GM23338 (cell line): ENCODE measurements at regions not wholly inside any gene's neighbourhood (a gene's known extent, or its start where the extent isn't known, plus 50 kb on each side); places are given as distances from the start of the nearest gene placed in this dataset.

Experiments used
- ATAC-seq: fragments of 200-7000 bp; cut with Tn5 transposase; 3 replicates; pipeline ENCODE4 v1.9.1; 2020
- DNase-seq: peaks from one replicate; pipeline ENCODE4 v3.0.0-alpha.2; 2015; ENCODE audit warnings: low spot score
- H2AFZ ChIP-seq: fragments of 200-600 bp; sonication (generic); 2 replicates; pipeline ENCODE4 v1.8.0; 2016; ENCODE audit warnings: antibody characterized with exemption, mild to moderate bottlenecking, moderate library complexity
- H3F3A ChIP-seq: fragments of 200-600 bp; sonication (generic); replicated peaks from 2 replicates; pipeline ENCODE4 v1.8.0; 2017; ENCODE audit warnings: antibody characterized with exemption, mixed run types, low read depth
- H3K27ac ChIP-seq: fragments of 200-600 bp; sonication (generic); 2 replicates; pipeline ENCODE4 v1.6.1; 2016; ENCODE audit warnings: low read depth
- H3K27me3 ChIP-seq: fragments of 200-600 bp; sonication (generic); 2 replicates; pipeline ENCODE4 v1.8.0; 2016; ENCODE audit warnings: mild to moderate bottlenecking, mixed run types, moderate library complexity; ENCODE audit not compliant: insufficient read depth
- H3K36me3 ChIP-seq: fragments of 200-600 bp; sonication (generic); 2 replicates; pipeline ENCODE4 v1.8.0; 2016; ENCODE audit warnings: mild to moderate bottlenecking; ENCODE audit not compliant: insufficient read depth
- H3K4me1 ChIP-seq: fragments of 200-600 bp; sonication (generic); 2 replicates; pipeline ENCODE4 v1.8.0; 2016; ENCODE audit warnings: mild to moderate bottlenecking, moderate library complexity; ENCODE audit not compliant: insufficient read depth
- H3K4me2 ChIP-seq: fragments of 200-600 bp; sonication (generic); 2 replicates; pipeline ENCODE4 v1.7.1; 2017; ENCODE audit warnings: mixed run types
- H3K4me3 ChIP-seq: fragments of 200-600 bp; sonication (generic); 2 replicates; pipeline ENCODE4 v1.6.1; 2016; ENCODE audit warnings: mixed run types
- H3K79me2 ChIP-seq: fragments of 200-600 bp; sonication (generic); replicated peaks from 2 replicates; pipeline ENCODE4 v1.8.0; 2017; ENCODE audit warnings: mild to moderate bottlenecking; ENCODE audit not compliant: insufficient read depth
- H3K9me2 ChIP-seq: fragments of 200-600 bp; sonication (generic); 2 replicates; pipeline ENCODE4 v1.8.0; 2017; ENCODE audit not compliant: insufficient read depth
- H4K20me1 ChIP-seq: fragments of 200-600 bp; sonication (generic); replicated peaks from 2 replicates; pipeline ENCODE4 v1.8.0; 2017; ENCODE audit warnings: mild to moderate bottlenecking; ENCODE audit not compliant: insufficient read depth
- H3K27ac Mint-ChIP-seq: 2 replicates; pipeline ENCODE4 v1.8.0; 2020; ENCODE audit warnings: inconsistent platforms, mild to moderate bottlenecking, moderate library complexity, mixed read lengths
- H3K27me3 Mint-ChIP-seq: 3 replicates; pipeline ENCODE4 v1.8.0; 2022; ENCODE audit warnings: low read depth, mild to moderate bottlenecking, moderate library complexity, mixed read lengths, inconsistent platforms; ENCODE audit not compliant: insufficient read depth, poor library complexity
- H3K36me3 Mint-ChIP-seq: 3 replicates; pipeline ENCODE4 v1.8.0; 2021; ENCODE audit warnings: low read depth, mild to moderate bottlenecking, inconsistent platforms, moderate library complexity, mixed read lengths
- H3K4me1 Mint-ChIP-seq: 3 replicates; pipeline ENCODE4 v1.8.0; 2020; ENCODE audit warnings: mild to moderate bottlenecking, inconsistent platforms, mixed read lengths
- H3K4me3 Mint-ChIP-seq: 3 replicates; pipeline ENCODE4 v1.8.0; 2021; ENCODE audit warnings: moderate library complexity, mild to moderate bottlenecking, inconsistent platforms, mixed read lengths
- H3K9me3 Mint-ChIP-seq: 3 replicates; pipeline ENCODE4 v1.8.0; 2020; ENCODE audit warnings: moderate library complexity, mild to moderate bottlenecking, inconsistent platforms, mixed read lengths
- CREB1 ChIP-seq: fragments of 250-450 bp; sonication (Bioruptor Pico); IDR thresholded peaks from 2 replicates; pipeline ENCODE4 v1.5.0; 2020; ENCODE audit warnings: low read depth, mild to moderate bottlenecking, moderate library complexity
- EZH2 ChIP-seq: fragments of 200-600 bp; sonication (generic); IDR thresholded peaks from one replicate; pipeline ENCODE4 v1.8.0; 2017; ENCODE audit warnings: antibody characterized with exemption, mild to moderate bottlenecking, low read depth; ENCODE audit not compliant: unreplicated experiment
- EZH2phosphoT487 ChIP-seq: fragments of 200-600 bp; sonication (generic); IDR thresholded peaks from one replicate; pipeline ENCODE4 v1.8.1; 2018; ENCODE audit warnings: antibody characterized with exemption; ENCODE audit not compliant: unreplicated experiment
- JUNB ChIP-seq: IDR thresholded peaks from one replicate; pipeline ENCODE4 v1.6.1; 2016; ENCODE audit warnings: antibody characterized with exemption; ENCODE audit not compliant: unreplicated experiment
- NANOG ChIP-seq: IDR thresholded peaks from 2 replicates; pipeline ENCODE4 v1.6.1; 2016; ENCODE audit warnings: antibody characterized with exemption, borderline replicate concordance
- POLR2AphosphoS5 ChIP-seq: IDR thresholded peaks from 2 replicates; pipeline ENCODE4 v1.6.1; 2016; ENCODE audit warnings: antibody characterized with exemption, low read depth
- STAT1 ChIP-seq: IDR thresholded peaks from one replicate; pipeline ENCODE4 v1.6.1; 2016; ENCODE audit warnings: antibody characterized with exemption; ENCODE audit not compliant: unreplicated experiment
- ZNF114 ChIP-seq: fragments of 250-450 bp; sonication (Bioruptor Pico); IDR thresholded peaks from 2 replicates; pipeline ENCODE4 v1.5.0; 2020; ENCODE audit warnings: mild to moderate bottlenecking, moderate library complexity
- ZNF331 ChIP-seq: fragments of 250-450 bp; sonication (Bioruptor Pico); IDR thresholded peaks from 2 replicates; pipeline ENCODE4 v1.5.0; 2020; ENCODE audit warnings: low read depth, mild to moderate bottlenecking, moderate library complexity
- TF ChIP-seq, protein P1 (sequence below): IDR thresholded peaks from one replicate; pipeline ENCODE4 v1.6.1; 2018; ENCODE audit warnings: antibody characterized with exemption; ENCODE audit not compliant: unreplicated experiment
- TF ChIP-seq, protein P2 (sequence below), 2 experiments: fragments of 200-600 bp in 1 of 2; sonication (generic) in 1 of 2; conservative IDR thresholded peaks; 2 replicates each; pipeline versions ENCODE4 v1.5.1 to v1.6.1; 2016 to 2017; ENCODE audit warnings: antibody characterized with exemption in 2 of 2, low read depth in 2 of 2, mild to moderate bottlenecking in 2 of 2, moderate library complexity in 1 of 2
- TF ChIP-seq, protein P3 (sequence below): IDR thresholded peaks from 2 replicates; pipeline ENCODE4 v1.6.1; 2016; ENCODE audit warnings: antibody characterized with exemption
- TF ChIP-seq, protein P4 (sequence below): fragments of 250-450 bp; sonication (Bioruptor Pico); IDR thresholded peaks from 2 replicates; pipeline ENCODE4 v1.5.0; 2020; ENCODE audit warnings: mild to moderate bottlenecking, moderate library complexity

DNA sequence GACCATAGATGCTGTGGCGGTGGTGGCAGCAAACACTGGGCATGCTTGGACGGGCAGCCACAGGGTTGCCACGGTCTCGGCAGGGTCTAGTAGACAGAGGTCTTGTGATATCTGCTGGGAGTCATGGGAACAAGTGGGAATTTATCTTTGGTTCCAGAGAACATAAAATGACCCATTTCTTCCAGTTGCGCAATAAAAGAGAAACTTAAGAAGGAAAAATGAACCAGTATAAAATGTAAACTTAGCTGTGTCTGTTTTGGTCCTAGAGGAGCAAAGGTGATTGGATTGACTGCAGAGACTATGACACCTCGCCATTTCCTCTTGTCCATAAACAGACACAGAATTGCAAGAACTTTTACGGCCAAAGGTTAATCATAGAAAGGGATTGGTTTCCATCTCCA lies 132.6 kb upstream of the RBBP8 start:
- H2AFZ ChIP-seq: no peak overlapping the region
- H3K36me3 Mint-ChIP-seq: no peaks in the 10 kb centered on the region

More for the DNA sequence above, 132.6 kb upstream of the RBBP8 start:
- Histone ChIP-seq H4K20me1 (no peaks in the 10 kb centered on the region), H3K4me3 (no peak overlapping the region), H3K79me2 (no peaks in the 10 kb centered on the region), H3F3A (no peaks in the 10 kb centered on the region), H3K27ac (no peak overlapping the region), H3K4me1 (0 out of 2 replicates have a peak, but pooled peaks cover 3% of the 10 kb centered on the region), H3K9me2 (peaks cover 3% of the 10 kb centered on the region; the same call in 1 of the 2 replicates), H3K36me3 (no peaks in the 10 kb centered on the region), H3K4me2 (no peak overlapping the region), H3K27me3 (no peaks in the 10 kb centered on the region)
- Mint-ChIP-seq H3K4me3 (no peak overlapping the region), H3K9me3 (no peaks in the 10 kb centered on the region), H3K27ac (no peak overlapping the region), H3K4me1 (peaks cover 4% of the 10 kb centered on the region; the same call in 1 of the 3 replicates), H3K27me3 (no peaks in the 10 kb centered on the region)
- no peak for DNase-seq
- ATAC-seq: no peak
- TF ChIP-seq, protein P1, sequence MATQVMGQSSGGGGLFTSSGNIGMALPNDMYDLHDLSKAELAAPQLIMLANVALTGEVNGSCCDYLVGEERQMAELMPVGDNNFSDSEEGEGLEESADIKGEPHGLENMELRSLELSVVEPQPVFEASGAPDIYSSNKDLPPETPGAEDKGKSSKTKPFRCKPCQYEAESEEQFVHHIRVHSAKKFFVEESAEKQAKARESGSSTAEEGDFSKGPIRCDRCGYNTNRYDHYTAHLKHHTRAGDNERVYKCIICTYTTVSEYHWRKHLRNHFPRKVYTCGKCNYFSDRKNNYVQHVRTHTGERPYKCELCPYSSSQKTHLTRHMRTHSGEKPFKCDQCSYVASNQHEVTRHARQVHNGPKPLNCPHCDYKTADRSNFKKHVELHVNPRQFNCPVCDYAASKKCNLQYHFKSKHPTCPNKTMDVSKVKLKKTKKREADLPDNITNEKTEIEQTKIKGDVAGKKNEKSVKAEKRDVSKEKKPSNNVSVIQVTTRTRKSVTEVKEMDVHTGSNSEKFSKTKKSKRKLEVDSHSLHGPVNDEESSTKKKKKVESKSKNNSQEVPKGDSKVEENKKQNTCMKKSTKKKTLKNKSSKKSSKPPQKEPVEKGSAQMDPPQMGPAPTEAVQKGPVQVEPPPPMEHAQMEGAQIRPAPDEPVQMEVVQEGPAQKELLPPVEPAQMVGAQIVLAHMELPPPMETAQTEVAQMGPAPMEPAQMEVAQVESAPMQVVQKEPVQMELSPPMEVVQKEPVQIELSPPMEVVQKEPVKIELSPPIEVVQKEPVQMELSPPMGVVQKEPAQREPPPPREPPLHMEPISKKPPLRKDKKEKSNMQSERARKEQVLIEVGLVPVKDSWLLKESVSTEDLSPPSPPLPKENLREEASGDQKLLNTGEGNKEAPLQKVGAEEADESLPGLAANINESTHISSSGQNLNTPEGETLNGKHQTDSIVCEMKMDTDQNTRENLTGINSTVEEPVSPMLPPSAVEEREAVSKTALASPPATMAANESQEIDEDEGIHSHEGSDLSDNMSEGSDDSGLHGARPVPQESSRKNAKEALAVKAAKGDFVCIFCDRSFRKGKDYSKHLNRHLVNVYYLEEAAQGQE: no peak
- TF ChIP-seq JUNB (no peak), ZNF331 (CRISPR knock-in tag) (no peak), NANOG (no peak), EZH2 (no peak), EZH2phosphoT487 (no peak), POLR2AphosphoS5 (no peak), ZNF114 (CRISPR knock-in tag) (no peak), STAT1 (no peak), CREB1 (CRISPR knock-in tag) (no peak)
- TF ChIP-seq, protein P2, sequence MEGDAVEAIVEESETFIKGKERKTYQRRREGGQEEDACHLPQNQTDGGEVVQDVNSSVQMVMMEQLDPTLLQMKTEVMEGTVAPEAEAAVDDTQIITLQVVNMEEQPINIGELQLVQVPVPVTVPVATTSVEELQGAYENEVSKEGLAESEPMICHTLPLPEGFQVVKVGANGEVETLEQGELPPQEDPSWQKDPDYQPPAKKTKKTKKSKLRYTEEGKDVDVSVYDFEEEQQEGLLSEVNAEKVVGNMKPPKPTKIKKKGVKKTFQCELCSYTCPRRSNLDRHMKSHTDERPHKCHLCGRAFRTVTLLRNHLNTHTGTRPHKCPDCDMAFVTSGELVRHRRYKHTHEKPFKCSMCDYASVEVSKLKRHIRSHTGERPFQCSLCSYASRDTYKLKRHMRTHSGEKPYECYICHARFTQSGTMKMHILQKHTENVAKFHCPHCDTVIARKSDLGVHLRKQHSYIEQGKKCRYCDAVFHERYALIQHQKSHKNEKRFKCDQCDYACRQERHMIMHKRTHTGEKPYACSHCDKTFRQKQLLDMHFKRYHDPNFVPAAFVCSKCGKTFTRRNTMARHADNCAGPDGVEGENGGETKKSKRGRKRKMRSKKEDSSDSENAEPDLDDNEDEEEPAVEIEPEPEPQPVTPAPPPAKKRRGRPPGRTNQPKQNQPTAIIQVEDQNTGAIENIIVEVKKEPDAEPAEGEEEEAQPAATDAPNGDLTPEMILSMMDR (conservative IDR thresholded peaks at IDR 0.05; ENCODE audit: low read depth in 2 of 2): no peak
- TF ChIP-seq, protein P3, sequence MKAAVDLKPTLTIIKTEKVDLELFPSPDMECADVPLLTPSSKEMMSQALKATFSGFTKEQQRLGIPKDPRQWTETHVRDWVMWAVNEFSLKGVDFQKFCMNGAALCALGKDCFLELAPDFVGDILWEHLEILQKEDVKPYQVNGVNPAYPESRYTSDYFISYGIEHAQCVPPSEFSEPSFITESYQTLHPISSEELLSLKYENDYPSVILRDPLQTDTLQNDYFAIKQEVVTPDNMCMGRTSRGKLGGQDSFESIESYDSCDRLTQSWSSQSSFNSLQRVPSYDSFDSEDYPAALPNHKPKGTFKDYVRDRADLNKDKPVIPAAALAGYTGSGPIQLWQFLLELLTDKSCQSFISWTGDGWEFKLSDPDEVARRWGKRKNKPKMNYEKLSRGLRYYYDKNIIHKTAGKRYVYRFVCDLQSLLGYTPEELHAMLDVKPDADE: no peak
- TF ChIP-seq, protein P4, sequence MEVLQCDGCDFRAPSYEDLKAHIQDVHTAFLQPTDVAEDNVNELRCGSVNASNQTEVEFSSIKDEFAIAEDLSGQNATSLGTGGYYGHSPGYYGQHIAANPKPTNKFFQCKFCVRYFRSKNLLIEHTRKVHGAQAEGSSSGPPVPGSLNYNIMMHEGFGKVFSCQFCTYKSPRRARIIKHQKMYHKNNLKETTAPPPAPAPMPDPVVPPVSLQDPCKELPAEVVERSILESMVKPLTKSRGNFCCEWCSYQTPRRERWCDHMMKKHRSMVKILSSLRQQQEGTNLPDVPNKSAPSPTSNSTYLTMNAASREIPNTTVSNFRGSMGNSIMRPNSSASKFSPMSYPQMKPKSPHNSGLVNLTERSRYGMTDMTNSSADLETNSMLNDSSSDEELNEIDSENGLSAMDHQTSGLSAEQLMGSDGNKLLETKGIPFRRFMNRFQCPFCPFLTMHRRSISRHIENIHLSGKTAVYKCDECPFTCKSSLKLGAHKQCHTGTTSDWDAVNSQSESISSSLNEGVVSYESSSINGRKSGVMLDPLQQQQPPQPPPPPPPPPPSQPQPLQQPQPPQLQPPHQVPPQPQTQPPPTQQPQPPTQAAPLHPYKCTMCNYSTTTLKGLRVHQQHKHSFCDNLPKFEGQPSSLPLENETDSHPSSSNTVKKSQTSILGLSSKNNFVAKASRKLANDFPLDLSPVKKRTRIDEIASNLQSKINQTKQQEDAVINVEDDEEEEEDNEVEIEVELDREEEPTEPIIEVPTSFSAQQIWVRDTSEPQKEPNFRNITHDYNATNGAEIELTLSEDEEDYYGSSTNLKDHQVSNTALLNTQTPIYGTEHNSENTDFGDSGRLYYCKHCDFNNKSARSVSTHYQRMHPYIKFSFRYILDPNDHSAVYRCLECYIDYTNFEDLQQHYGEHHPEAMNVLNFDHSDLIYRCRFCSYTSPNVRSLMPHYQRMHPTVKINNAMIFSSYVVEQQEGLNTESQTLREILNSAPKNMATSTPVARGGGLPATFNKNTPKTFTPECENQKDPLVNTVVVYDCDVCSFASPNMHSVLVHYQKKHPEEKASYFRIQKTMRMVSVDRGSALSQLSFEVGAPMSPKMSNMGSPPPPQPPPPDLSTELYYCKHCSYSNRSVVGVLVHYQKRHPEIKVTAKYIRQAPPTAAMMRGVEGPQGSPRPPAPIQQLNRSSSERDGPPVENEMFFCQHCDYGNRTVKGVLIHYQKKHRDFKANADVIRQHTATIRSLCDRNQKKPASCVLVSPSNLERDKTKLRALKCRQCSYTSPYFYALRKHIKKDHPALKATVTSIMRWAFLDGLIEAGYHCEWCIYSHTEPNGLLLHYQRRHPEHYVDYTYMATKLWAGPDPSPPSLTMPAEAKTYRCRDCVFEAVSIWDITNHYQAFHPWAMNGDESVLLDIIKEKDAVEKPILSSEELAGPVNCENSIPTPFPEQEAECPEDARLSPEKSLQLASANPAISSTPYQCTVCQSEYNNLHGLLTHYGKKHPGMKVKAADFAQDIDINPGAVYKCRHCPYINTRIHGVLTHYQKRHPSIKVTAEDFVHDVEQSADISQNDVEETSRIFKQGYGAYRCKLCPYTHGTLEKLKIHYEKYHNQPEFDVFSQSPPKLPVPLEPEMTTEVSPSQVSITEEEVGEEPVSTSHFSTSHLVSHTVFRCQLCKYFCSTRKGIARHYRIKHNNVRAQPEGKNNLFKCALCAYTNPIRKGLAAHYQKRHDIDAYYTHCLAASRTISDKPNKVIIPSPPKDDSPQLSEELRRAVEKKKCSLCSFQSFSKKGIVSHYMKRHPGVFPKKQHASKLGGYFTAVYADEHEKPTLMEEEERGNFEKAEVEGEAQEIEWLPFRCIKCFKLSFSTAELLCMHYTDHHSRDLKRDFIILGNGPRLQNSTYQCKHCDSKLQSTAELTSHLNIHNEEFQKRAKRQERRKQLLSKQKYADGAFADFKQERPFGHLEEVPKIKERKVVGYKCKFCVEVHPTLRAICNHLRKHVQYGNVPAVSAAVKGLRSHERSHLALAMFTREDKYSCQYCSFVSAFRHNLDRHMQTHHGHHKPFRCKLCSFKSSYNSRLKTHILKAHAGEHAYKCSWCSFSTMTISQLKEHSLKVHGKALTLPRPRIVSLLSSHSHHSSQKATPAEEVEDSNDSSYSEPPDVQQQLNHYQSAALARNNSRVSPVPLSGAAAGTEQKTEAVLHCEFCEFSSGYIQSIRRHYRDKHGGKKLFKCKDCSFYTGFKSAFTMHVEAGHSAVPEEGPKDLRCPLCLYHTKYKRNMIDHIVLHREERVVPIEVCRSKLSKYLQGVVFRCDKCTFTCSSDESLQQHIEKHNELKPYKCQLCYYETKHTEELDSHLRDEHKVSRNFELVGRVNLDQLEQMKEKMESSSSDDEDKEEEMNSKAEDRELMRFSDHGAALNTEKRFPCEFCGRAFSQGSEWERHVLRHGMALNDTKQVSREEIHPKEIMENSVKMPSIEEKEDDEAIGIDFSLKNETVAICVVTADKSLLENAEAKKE (CRISPR knock-in tag): no peak
